HEK293 (cell line): ENCODE measurements at regions not wholly inside any gene's neighbourhood (a gene's known extent, or its start where the extent isn't known, plus 50 kb on each side); places are given as distances from the start of the nearest gene placed in this dataset.

Experiments
- CTCF ChIA-PET: fragments of 350-600 bp; formaldehyde crosslinking; extraction: SDS; loops from one replicate; lab custom pipeline; 2021; ENCODE audit warnings: antibody characterized with exemption; lab: Yijun Ruan, JAX
- POLR2A ChIA-PET: fragments of 300-600 bp; formaldehyde crosslinking; extraction: SDS; loops from one replicate; lab custom pipeline; 2020; ENCODE audit warnings: antibody characterized with exemption, inconsistent platforms; lab: Yijun Ruan, JAX
- H3K27ac ChIP-seq: fragments of 200-500 bp; sonication (Bioruptor generic); 2 replicates; pipeline ENCODE4 v1.5.1; 2014; ENCODE audit warnings: low read depth, low read length, control low read depth, inconsistent platforms; ENCODE audit errors: extremely low read depth
- H3K36me3 ChIP-seq, 2 experiments: fragments of 200-500 bp in 1 of 2; sonication (Bioruptor generic) in 1 of 2; 1 replicate in 1 of 2; 2 replicates in 1 of 2; pipeline ENCODE4 v1.5.1; 2014 to 2017; ENCODE audit warnings: inconsistent platforms in 2 of 2, low read length in 2 of 2; ENCODE audit not compliant: control insufficient read depth in 2 of 2, insufficient read depth in 1 of 2
- H3K4me1 ChIP-seq: fragments of 200-500 bp; sonication (Bioruptor generic); 2 replicates; pipeline ENCODE4 v1.5.1; 2014; ENCODE audit warnings: mild to moderate bottlenecking, low read length, inconsistent platforms; ENCODE audit not compliant: control insufficient read depth, insufficient read depth
- H3K4me3 ChIP-seq: 2 replicates; pipeline ENCODE4 v1.5.1; 2011; ENCODE audit warnings: low read depth, mild to moderate bottlenecking, control low read depth, low read length, moderate library complexity
- H3K9me3 ChIP-seq: fragments of 200-500 bp; sonication (Bioruptor generic); 2 replicates; pipeline ENCODE4 v1.5.1; 2014; ENCODE audit warnings: low read depth, low read length, inconsistent platforms; ENCODE audit not compliant: control insufficient read depth, insufficient read depth
- BCL11A ChIP-seq: fragments of 450-650 bp; formaldehyde crosslinking; IDR thresholded peaks from 2 replicates; pipeline ENCODE4 v1.5.1; 2016; ENCODE audit warnings: low read depth, missing biosample characterization, missing genetic modification characterization
- BCL6B ChIP-seq: fragments of 450-650 bp; formaldehyde crosslinking; IDR thresholded peaks from 2 replicates; pipeline ENCODE4 v1.5.1; 2017; ENCODE audit warnings: missing biosample characterization, missing genetic modification characterization
- CTCF ChIP-seq: fragments of 450-650 bp; formaldehyde crosslinking; IDR thresholded peaks from 2 replicates; pipeline ENCODE4 v1.5.1; 2016; ENCODE audit warnings: missing biosample characterization, missing genetic modification characterization
- EGR2 ChIP-seq: fragments of 450-650 bp; formaldehyde crosslinking; IDR thresholded peaks from 2 replicates; pipeline ENCODE4 v1.5.1; 2016; ENCODE audit warnings: low read depth, missing biosample characterization, missing genetic modification characterization
- GLI2 ChIP-seq: fragments of 450-650 bp; formaldehyde crosslinking; IDR thresholded peaks from 2 replicates; pipeline ENCODE4; 2017; ENCODE audit warnings: missing biosample characterization, missing genetic modification characterization, low read depth, borderline replicate concordance
- SCRT2 ChIP-seq: fragments of 450-650 bp; formaldehyde crosslinking; IDR thresholded peaks from 2 replicates; pipeline ENCODE4 v1.5.1; 2016; ENCODE audit warnings: missing biosample characterization, missing genetic modification characterization
- TSHZ1 ChIP-seq: fragments of 450-650 bp; formaldehyde crosslinking; IDR thresholded peaks from 2 replicates; pipeline ENCODE4 v1.5.1; 2016; ENCODE audit warnings: missing biosample characterization, missing genetic modification characterization, borderline replicate concordance
- ZBTB10 ChIP-seq: fragments of 450-650 bp; formaldehyde crosslinking; IDR thresholded peaks from 2 replicates; pipeline ENCODE4 v1.5.1; 2016; ENCODE audit warnings: missing biosample characterization, missing genetic modification characterization
- ZNF18 ChIP-seq: fragments of 450-650 bp; formaldehyde crosslinking; IDR thresholded peaks from 2 replicates; pipeline ENCODE4 v1.5.1; 2016; ENCODE audit warnings: missing biosample characterization, missing genetic modification characterization
- ZNF366 ChIP-seq: fragments of 450-650 bp; formaldehyde crosslinking; conservative IDR thresholded peaks from 2 replicates; pipeline ENCODE4 v1.5.1; 2016; ENCODE audit warnings: missing biosample characterization, missing genetic modification characterization
- ZNF521 ChIP-seq: fragments of 450-650 bp; formaldehyde crosslinking; IDR thresholded peaks from 2 replicates; pipeline ENCODE4 v1.5.1; 2017; ENCODE audit warnings: missing biosample characterization, mild to moderate bottlenecking, missing genetic modification characterization
- ZNF560 ChIP-seq: fragments of 450-650 bp; formaldehyde crosslinking; IDR thresholded peaks from 2 replicates; pipeline ENCODE4 v1.5.1; 2017; ENCODE audit warnings: missing biosample characterization, missing genetic modification characterization, borderline replicate concordance
- ZNF670 ChIP-seq: fragments of 450-650 bp; formaldehyde crosslinking; IDR thresholded peaks from 2 replicates; pipeline ENCODE4 v1.5.1; 2016; ENCODE audit warnings: missing biosample characterization, missing genetic modification characterization, low read depth
- ZNF677 ChIP-seq: fragments of 450-650 bp; IDR thresholded peaks from 2 replicates; pipeline ENCODE4 v1.5.0; 2018; ENCODE audit warnings: missing biosample characterization, mild to moderate bottlenecking, missing genetic modification characterization, moderate library complexity
- ZNF791 ChIP-seq: fragments of 450-650 bp; formaldehyde crosslinking; IDR thresholded peaks from 2 replicates; pipeline ENCODE4 v1.5.1; 2016; ENCODE audit warnings: missing biosample characterization, missing genetic modification characterization
- ZNF837 ChIP-seq: fragments of 450-650 bp; formaldehyde crosslinking; IDR thresholded peaks from 2 replicates; pipeline ENCODE4 v1.5.1; 2016; ENCODE audit warnings: missing biosample characterization, missing genetic modification characterization

- no peak for TF ChIP-seq ZNF521 (tag by site-specific recombination)
These were observed 381.1 kb upstream of the ST6GAL2 start (continued) for GRCh38 chr2:107267086-107267485.

- H3K36me3 ChIP-seq: no peaks in the 10 kb centered on the region
- ChIA-PET CTCF (no interaction called here), POLR2A (no interaction called here)
- no peaks in the 10 kb centered on the region for H3K9me3 ChIP-seq
- H3K27ac ChIP-seq: no peak overlapping the region
- no peak overlapping the region for H3K4me3 ChIP-seq
- H3K4me1 ChIP-seq: no peaks in the 10 kb centered on the region
- TF ChIP-seq EGR2 (tag by site-specific recombination) (no peak), ZBTB10 (tag by site-specific recombination) (no peak), SCRT2 (tag by site-specific recombination) (no peak), GLI2 (tag by site-specific recombination) (no peak), ZNF791 (tag by site-specific recombination) (no peak), ZNF670 (tag by site-specific recombination) (no peak), ZNF837 (tag by site-specific recombination) (no peak), ZNF18 (tag by site-specific recombination) (no peak), ZNF366 (no peak), ZNF560 (no peak), TSHZ1 (no peak), BCL6B (tag by site-specific recombination) (no peak), ZNF677 (no peak), BCL11A (tag by site-specific recombination) (no peak), CTCF (tag by site-specific recombination) (no peak)
These were observed 390.1 kb upstream of the ST6GAL2 start for GRCh38 chr2:107276034-107276433.
